H9 (cell line): ENCODE measurements at regions not wholly inside any gene's neighbourhood (a gene's known extent, or its start where the extent isn't known, plus 50 kb on each side); places are given as distances from the start of the nearest gene placed in this dataset.

Experiments used
- DNase-seq: peaks from one replicate; pipeline ENCODE4 v3.0.0-alpha.2; 2017
- H2AFZ ChIP-seq: one replicate; pipeline ENCODE4 v1.6.1; 2013; ENCODE audit warnings: mild to moderate bottlenecking, low read length, control low read depth, moderate library complexity
- H2AK5ac ChIP-seq: 2 replicates; pipeline ENCODE4 v1.6.1; 2013; ENCODE audit warnings: low read length, control low read depth, mixed read lengths; ENCODE audit not compliant: insufficient read length
- H2BK120ac ChIP-seq: one replicate; pipeline ENCODE4 v1.6.1; 2013; ENCODE audit warnings: low read depth, mild to moderate bottlenecking, low read length, control low read depth, inconsistent platforms; ENCODE audit not compliant: poor library complexity, severe bottlenecking
- H2BK12ac ChIP-seq: 2 replicates; pipeline ENCODE4 v1.6.1; 2013; ENCODE audit warnings: low read length, control low read depth, mixed read lengths, low read depth; ENCODE audit not compliant: insufficient read length
- H2BK15ac ChIP-seq: 2 replicates; pipeline ENCODE4 v1.6.1; 2013; ENCODE audit warnings: low read depth, low read length, control low read depth
- H2BK20ac ChIP-seq: one replicate; pipeline ENCODE4 v1.6.1; 2013; ENCODE audit warnings: low read depth, mild to moderate bottlenecking, low read length, control low read depth, inconsistent platforms; ENCODE audit not compliant: poor library complexity, severe bottlenecking
- H2BK5ac ChIP-seq: 2 replicates; pipeline ENCODE4 v1.6.1; 2013; ENCODE audit warnings: low read length, control low read depth, mixed read lengths; ENCODE audit not compliant: insufficient read length
- H3K14ac ChIP-seq: 2 replicates; pipeline ENCODE4 v1.6.1; 2013; ENCODE audit warnings: low read length, control low read depth; ENCODE audit not compliant: insufficient read depth
- H3K18ac ChIP-seq: 2 replicates; pipeline ENCODE4 v1.6.1; 2013; ENCODE audit warnings: low read depth, mild to moderate bottlenecking, mixed read lengths, low read length, control low read depth; ENCODE audit not compliant: insufficient read length
- H3K23ac ChIP-seq: 2 replicates; pipeline ENCODE4 v1.6.1; 2013; ENCODE audit warnings: low read length, control low read depth, mixed read lengths, low read depth; ENCODE audit not compliant: insufficient read length
- H3K23me2 ChIP-seq: 2 replicates; pipeline ENCODE4 v1.6.1; 2013; ENCODE audit warnings: low read depth, mild to moderate bottlenecking, mixed read lengths, low read length, control low read depth; ENCODE audit not compliant: insufficient read length, poor library complexity, severe bottlenecking
- H3K27ac ChIP-seq: 2 replicates; pipeline ENCODE4 v1.5.1; 2013; ENCODE audit warnings: low read length, control low read depth, mixed read lengths, low read depth; ENCODE audit not compliant: insufficient read length
- H3K27me3 ChIP-seq: 2 replicates; pipeline ENCODE4 v1.6.1; 2013; ENCODE audit warnings: low read length, control low read depth, inconsistent platforms; ENCODE audit not compliant: insufficient read depth
- H3K4ac ChIP-seq: 2 replicates; pipeline ENCODE4 v1.6.1; 2013; ENCODE audit warnings: low read depth, mild to moderate bottlenecking, control low read depth, inconsistent platforms, low read length, moderate library complexity
- H3K4me1 ChIP-seq: 2 replicates; pipeline ENCODE4 v1.6.1; 2013; ENCODE audit warnings: low read length, control low read depth, inconsistent platforms; ENCODE audit not compliant: insufficient read depth
- H3K4me2 ChIP-seq: 2 replicates; pipeline ENCODE4 v1.6.1; 2013; ENCODE audit warnings: low read length, control low read depth, mixed read lengths; ENCODE audit not compliant: insufficient read length, insufficient read depth
- H3K56ac ChIP-seq: 2 replicates; pipeline ENCODE4 v1.6.1; 2013; ENCODE audit warnings: low read depth, mild to moderate bottlenecking, mixed read lengths, low read length, control low read depth; ENCODE audit not compliant: insufficient read length
- H3K79me1 ChIP-seq: 2 replicates; pipeline ENCODE4 v1.6.1; 2013; ENCODE audit warnings: low read depth, mild to moderate bottlenecking, moderate library complexity, low read length, control low read depth, inconsistent platforms; ENCODE audit not compliant: insufficient read depth, poor library complexity, severe bottlenecking
- H3K79me2 ChIP-seq: 2 replicates; pipeline ENCODE4 v1.6.1; 2013; ENCODE audit warnings: low read length, control low read depth, inconsistent platforms; ENCODE audit not compliant: insufficient read depth
- H3K9ac ChIP-seq: 2 replicates; pipeline ENCODE4 v1.6.1; 2013; ENCODE audit warnings: low read length, control low read depth, mixed read lengths; ENCODE audit not compliant: insufficient read length; ENCODE audit errors: extremely low read depth
- H3K9me3 ChIP-seq: one replicate; pipeline ENCODE4 v1.6.1; 2013; ENCODE audit warnings: low read depth, low read length, inconsistent platforms; ENCODE audit not compliant: control insufficient read depth
- H3T11ph ChIP-seq: one replicate; pipeline ENCODE4 v1.6.1; 2013; ENCODE audit warnings: mild to moderate bottlenecking, low read length, control low read depth, inconsistent platforms
- H4K20me1 ChIP-seq: one replicate; pipeline ENCODE4 v1.6.1; 2013; ENCODE audit not compliant: control insufficient read depth, insufficient read length, insufficient read depth
- H4K5ac ChIP-seq: 2 replicates; pipeline ENCODE4 v1.6.1; 2013; ENCODE audit warnings: low read depth, mild to moderate bottlenecking, mixed read lengths, low read length, control low read depth; ENCODE audit not compliant: insufficient read length
- H4K8ac ChIP-seq: replicated peaks from 2 replicates; pipeline ENCODE4 v1.6.1; 2013; ENCODE audit warnings: low read length, control low read depth, mixed read lengths, low read depth; ENCODE audit not compliant: insufficient read length
- H4K91ac ChIP-seq: 2 replicates; pipeline ENCODE4 v1.6.1; 2013; ENCODE audit warnings: low read depth, mild to moderate bottlenecking, moderate library complexity, mixed read lengths, low read length, control low read depth; ENCODE audit not compliant: insufficient read length
- H3K27ac Mint-ChIP-seq, 3 experiments: 2 replicates in 2 of 3; 3 replicates in 1 of 3; pipeline ENCODE4 v1.8.0; 2020 to 2021; ENCODE audit warnings: mixed read lengths in 3 of 3, mild to moderate bottlenecking in 1 of 3, moderate library complexity in 1 of 3
- H3K27me3 Mint-ChIP-seq: 2 replicates; pipeline ENCODE4 v1.8.0; 2021; ENCODE audit warnings: low read depth, mild to moderate bottlenecking, moderate library complexity, mixed read lengths
- H3K36me3 Mint-ChIP-seq, 3 experiments: 2 replicates in 2 of 3; 3 replicates in 1 of 3; pipeline ENCODE4 v1.8.0; 2020 to 2021; ENCODE audit warnings: low read depth in 3 of 3, mixed read lengths in 3 of 3; ENCODE audit not compliant: insufficient read depth in 1 of 3
- H3K4me1 Mint-ChIP-seq, 2 experiments: 2 replicates each; pipeline ENCODE4 v1.8.0; 2020; ENCODE audit warnings: mixed read lengths in 2 of 2
- H3K4me3 Mint-ChIP-seq, 2 experiments: 2 replicates in 1 of 2; 3 replicates in 1 of 2; pipeline ENCODE4 v1.8.0; 2020 to 2021; ENCODE audit warnings: mild to moderate bottlenecking in 2 of 2, mixed read lengths in 2 of 2, moderate library complexity in 1 of 2
- H3K9me3 Mint-ChIP-seq, 2 experiments: 2 replicates in 1 of 2; 3 replicates in 1 of 2; pipeline ENCODE4 v1.8.0; 2020; ENCODE audit warnings: mild to moderate bottlenecking in 2 of 2, mixed read lengths in 2 of 2, moderate library complexity in 1 of 2
- WGBS: extraction: QIAGEN DNeasy Blood & Tissue Kit; methylation state at CpG from one replicate; pipeline ENCODE4 v1.1.7; 2013; ENCODE audit warnings: missing lambda C conversion rate, low lambda C conversion rate, mixed read lengths; ENCODE audit not compliant: insufficient read length; ENCODE audit errors: extremely low coverage; 5-methylcytosine and 5-hydroxymethylcytosine counted together
- TF ChIP-seq, protein P1 (sequence below): fragments of 200-600 bp; sonication (generic); conservative IDR thresholded peaks from 3 replicates; pipeline ENCODE4 v1.8.0; 2021; ENCODE audit warnings: antibody characterized with exemption, mild to moderate bottlenecking

DNA sequence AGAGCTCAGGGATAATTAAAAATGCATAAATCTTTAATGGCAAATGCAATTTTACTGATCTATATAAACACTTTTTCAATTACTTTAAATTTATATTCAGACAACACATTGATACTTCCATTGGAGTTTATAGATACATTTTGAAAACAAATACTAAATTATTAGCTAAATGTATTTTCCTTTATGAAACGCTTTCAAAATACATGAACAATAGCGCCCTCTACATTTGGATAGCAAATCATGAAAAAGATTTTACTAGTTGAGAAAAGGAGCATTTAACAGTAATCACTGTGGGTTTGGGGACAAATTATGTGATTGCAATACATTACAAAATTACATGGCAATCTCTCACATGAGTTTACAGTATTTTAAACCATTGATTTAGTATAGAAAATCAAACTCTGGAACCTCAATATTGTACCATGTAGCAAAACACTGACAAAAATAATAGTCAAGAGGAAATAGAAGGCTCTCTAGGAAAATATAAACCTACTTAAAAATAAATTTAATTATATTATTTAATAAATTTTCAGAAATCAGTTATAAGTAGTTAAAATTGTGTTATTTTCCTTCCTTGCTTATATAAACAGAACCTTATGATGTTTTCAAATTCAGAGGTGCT lies 207.9 kb downstream of the ZIC1 start:
- no peak overlapping the region for H3K18ac ChIP-seq
- H2AK5ac ChIP-seq, result no peak overlapping the region
- H3T11ph ChIP-seq, result no peak overlapping the region
- no peak overlapping the region for H3K23ac ChIP-seq
- H2BK15ac ChIP-seq, result no peak overlapping the region
- H4K20me1 ChIP-seq, result no peaks in the 10 kb centered on the region
- Mint-ChIP-seq H3K4me1 (peaks cover 4 to 21% of the 10 kb centered on the region in 2 experiments), H3K9me3 (no peaks in the 10 kb centered on the region), H3K36me3 (no peaks in the 10 kb centered on the region), H3K27me3 (no peaks in the 10 kb centered on the region), H3K4me3 (no peak overlapping the region), H3K27ac (no peak overlapping the region)
- H2BK5ac ChIP-seq, result no peak overlapping the region
- no peak overlapping the region for H3K14ac ChIP-seq
- no peaks in the 10 kb centered on the region for H3K23me2 ChIP-seq
- no peak overlapping the region for H2AFZ ChIP-seq
- H3K9ac ChIP-seq, result no peak overlapping the region
- H2BK20ac ChIP-seq, result no peak overlapping the region
- H2BK120ac ChIP-seq, result no peak overlapping the region
- no peaks in the 10 kb centered on the region for H3K79me2 ChIP-seq
- H3K4me2 ChIP-seq, result no peak overlapping the region
- H3K27ac ChIP-seq, result no peak overlapping the region
- no peaks in the 10 kb centered on the region for H3K9me3 ChIP-seq
- TF ChIP-seq, protein P1, sequence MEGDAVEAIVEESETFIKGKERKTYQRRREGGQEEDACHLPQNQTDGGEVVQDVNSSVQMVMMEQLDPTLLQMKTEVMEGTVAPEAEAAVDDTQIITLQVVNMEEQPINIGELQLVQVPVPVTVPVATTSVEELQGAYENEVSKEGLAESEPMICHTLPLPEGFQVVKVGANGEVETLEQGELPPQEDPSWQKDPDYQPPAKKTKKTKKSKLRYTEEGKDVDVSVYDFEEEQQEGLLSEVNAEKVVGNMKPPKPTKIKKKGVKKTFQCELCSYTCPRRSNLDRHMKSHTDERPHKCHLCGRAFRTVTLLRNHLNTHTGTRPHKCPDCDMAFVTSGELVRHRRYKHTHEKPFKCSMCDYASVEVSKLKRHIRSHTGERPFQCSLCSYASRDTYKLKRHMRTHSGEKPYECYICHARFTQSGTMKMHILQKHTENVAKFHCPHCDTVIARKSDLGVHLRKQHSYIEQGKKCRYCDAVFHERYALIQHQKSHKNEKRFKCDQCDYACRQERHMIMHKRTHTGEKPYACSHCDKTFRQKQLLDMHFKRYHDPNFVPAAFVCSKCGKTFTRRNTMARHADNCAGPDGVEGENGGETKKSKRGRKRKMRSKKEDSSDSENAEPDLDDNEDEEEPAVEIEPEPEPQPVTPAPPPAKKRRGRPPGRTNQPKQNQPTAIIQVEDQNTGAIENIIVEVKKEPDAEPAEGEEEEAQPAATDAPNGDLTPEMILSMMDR, result peak; percentile 81
- H4K8ac ChIP-seq, result no peak overlapping the region
- WGBS, result no CpG with 5 or more reads among the region's 2 CpGs
- no peak overlapping the region for H4K5ac ChIP-seq
- no peak for DNase-seq
- no peaks in the 10 kb centered on the region for H3K27me3 ChIP-seq
- no peak overlapping the region for H2BK12ac ChIP-seq
- no peaks in the 10 kb centered on the region; the same call in 1 of the 2 replicates for H3K4me1 ChIP-seq
- no peak overlapping the region for H3K56ac ChIP-seq
- H4K91ac ChIP-seq, result no peak overlapping the region
- no peaks in the 10 kb centered on the region for H3K79me1 ChIP-seq
- H3K4ac ChIP-seq, result no peak overlapping the region
